GM12891 (cell line): ENCODE measurements at regions not wholly inside any gene's neighbourhood (a gene's known extent, or its start where the extent isn't known, plus 50 kb on each side); places are given as distances from the start of the nearest gene placed in this dataset.

Experiments
- POLR2A ChIP-seq: IDR thresholded peaks from 2 replicates; pipeline ENCODE4 v1.6.1; 2011; ENCODE audit warnings: low read depth, low read length, control low read depth
- POLR2AphosphoS5 ChIP-seq: IDR thresholded peaks from 2 replicates; pipeline ENCODE4 v1.6.1; 2011; ENCODE audit warnings: low read depth, low read length, control low read depth
- POU2F2 ChIP-seq: IDR thresholded peaks from 2 replicates; pipeline ENCODE4 v1.6.1; 2011; ENCODE audit warnings: low read depth, mild to moderate bottlenecking, control low read depth, low read length, moderate library complexity
- SPI1 ChIP-seq: IDR thresholded peaks from 2 replicates; pipeline ENCODE4 v1.6.1; 2011; ENCODE audit warnings: low read depth, low read length, control low read depth
- TAF1 ChIP-seq: IDR thresholded peaks from 2 replicates; pipeline ENCODE4 v1.6.1; 2011; ENCODE audit warnings: low read depth, low read length, control low read depth

DNA sequence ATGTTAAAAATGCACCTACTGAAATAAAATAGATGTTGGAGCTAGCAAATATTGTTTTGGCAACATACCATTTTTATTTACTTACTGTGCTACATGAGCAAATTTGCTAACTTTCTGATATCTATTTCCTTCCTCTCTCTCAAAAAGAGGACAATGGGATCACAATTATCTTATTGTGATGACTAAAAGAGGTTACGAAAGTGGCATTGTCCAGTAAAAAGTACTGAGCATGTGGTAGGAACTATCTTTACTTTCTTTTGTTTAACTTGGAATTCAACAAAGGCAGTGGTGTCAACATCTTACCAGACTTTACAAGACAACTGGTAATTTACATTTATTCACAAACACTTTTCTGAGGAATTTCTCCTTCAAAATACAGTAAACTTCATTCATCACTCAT is 1542.6 kb upstream of the CDH8 start:
- TF ChIP-seq POLR2A (no peak), POLR2AphosphoS5 (no peak), TAF1 (no peak), POU2F2 (no peak), SPI1 (no peak)
